HepG2 (cell line): ENCODE measurements at regions not wholly inside any gene's neighbourhood (a gene's known extent, or its start where the extent isn't known, plus 50 kb on each side); places are given as distances from the start of the nearest gene placed in this dataset.

Source experiments
- ATAC-seq: fragments of 200-7000 bp; cut with Tn5 transposase; 3 replicates; pipeline ENCODE4 v1.9.1; 2020; ENCODE audit warnings: mild to moderate bottlenecking, moderate library complexity
- BruUV-seq: library from RNA; stranded (reverse); fragments of 400-500 nt; replicated peaks from 2 replicates; lab custom pipeline; 2021; lab: Mats Ljungman, UMichigan
- CTCF ChIA-PET: fragments of 300-600 bp; formaldehyde crosslinking; extraction: SDS; loops from one replicate; lab custom pipeline; 2021; ENCODE audit warnings: low total read pairs, inconsistent platforms, low intra/inter-chr PET ratio; lab: Yijun Ruan, JAX
- POLR2A ChIA-PET: fragments of 350-600 bp; sonication (Branson Sonifier 250); formaldehyde crosslinking; loops from one replicate; lab custom pipeline; 2020; ENCODE audit warnings: antibody characterized with exemption, inconsistent platforms; lab: Yijun Ruan, JAX
- DNase-seq: peaks from one replicate; pipeline ENCODE4 v3.0.0-alpha.2; 2015; ENCODE audit warnings: low spot score
- FAIRE-seq: peaks from 3 replicates; lab custom pipeline; 2011; peaks lifted over from hg19 to GRCh38; lab: Jason Lieb, UNC
- H2AFZ ChIP-seq: one replicate; pipeline ENCODE4 v1.6.1; 2011; ENCODE audit warnings: low read length, inconsistent platforms
- H3K27ac ChIP-seq: fragments of 300-600 bp; 3 replicates; pipeline ENCODE4 v1.8.0; 2011; ENCODE audit warnings: mixed run types, mild to moderate bottlenecking, mixed read lengths, low read length, inconsistent platforms; ENCODE audit not compliant: insufficient read depth; ENCODE audit errors: extremely low read length
- H3K27me3 ChIP-seq, 2 experiments: fragments of 200-600 bp in 1 of 2; 2 replicates in 1 of 2; 3 replicates in 1 of 2; pipeline versions ENCODE4 v1.6.0 to v1.8.0; 2011; ENCODE audit warnings: low read length in 2 of 2, mild to moderate bottlenecking in 2 of 2, moderate library complexity in 2 of 2, inconsistent platforms in 1 of 2; ENCODE audit not compliant: insufficient read depth in 2 of 2, control insufficient read depth in 1 of 2
- H3K36me3 ChIP-seq, 2 experiments: fragments of 200-600 bp in 1 of 2; replicated peaks in 1 of 2; 2 replicates in 1 of 2; 3 replicates in 1 of 2; pipeline versions ENCODE4 v1.5.1 to v1.8.0; 2011; ENCODE audit warnings: low read length in 2 of 2, inconsistent platforms in 1 of 2; ENCODE audit not compliant: insufficient read depth in 2 of 2, control insufficient read depth in 1 of 2
- H3K4me1 ChIP-seq: 2 replicates; pipeline ENCODE4 v1.5.1; 2012; ENCODE audit warnings: low read length, inconsistent platforms; ENCODE audit not compliant: insufficient read depth
- H3K4me2 ChIP-seq: 2 replicates; pipeline ENCODE4 v1.6.0; 2011; ENCODE audit warnings: low read depth, low read length, inconsistent platforms
- H3K4me3 ChIP-seq, 3 experiments: fragments of 200-600 bp in 1 of 3; sonication (generic), shearing (Covaris generic) in 1 of 3; replicated peaks in 1 of 3; 2 replicates each; pipeline ENCODE4 v1.5.1; 2011 to 2016; ENCODE audit warnings: low read length in 3 of 3, inconsistent platforms in 2 of 3, low read depth in 2 of 3, mild to moderate bottlenecking in 2 of 3, control low read depth in 1 of 3, mixed read lengths in 1 of 3; ENCODE audit not compliant: insufficient read depth in 1 of 3
- H3K79me2 ChIP-seq: one replicate; pipeline ENCODE4 v1.6.1; 2011; ENCODE audit warnings: low read length, inconsistent platforms; ENCODE audit not compliant: insufficient read depth
- H3K9ac ChIP-seq: 2 replicates; pipeline ENCODE4 v1.6.0; 2011; ENCODE audit warnings: mild to moderate bottlenecking, low read depth, low read length, inconsistent platforms; ENCODE audit not compliant: insufficient read depth
- H3K9me3 ChIP-seq: 2 replicates; pipeline ENCODE4 v1.5.1; 2012; ENCODE audit warnings: mild to moderate bottlenecking, low read length
- H4K20me1 ChIP-seq: 2 replicates; pipeline ENCODE4 v1.6.0; 2011; ENCODE audit warnings: inconsistent platforms, mild to moderate bottlenecking, low read length, moderate library complexity; ENCODE audit not compliant: insufficient read depth
- CHD2 ChIP-seq: IDR thresholded peaks from 2 replicates; pipeline ENCODE4 v1.6.1; 2011; ENCODE audit warnings: low read depth, low read length, improper control_type of control experiment
- CTCF ChIP-seq: sonication (generic); formaldehyde crosslinking; IDR thresholded peaks from 2 replicates; pipeline ENCODE4 v1.5.0; 2020; ENCODE audit warnings: mild to moderate bottlenecking, missing genetic modification reagents, moderate library complexity
- FOXO4 ChIP-seq: sonication (generic); formaldehyde crosslinking; conservative IDR thresholded peaks from 2 replicates; pipeline ENCODE4 v1.8.1; 2023; ENCODE audit warnings: missing genetic modification reagents
- MEF2D ChIP-seq: sonication (generic); formaldehyde crosslinking; IDR thresholded peaks from 2 replicates; pipeline ENCODE4 v1.5.1; 2020; ENCODE audit warnings: mild to moderate bottlenecking, missing genetic modification reagents
- SMC3 ChIP-seq: IDR thresholded peaks from 2 replicates; pipeline ENCODE4 v1.6.1; 2011; ENCODE audit warnings: low read length, improper control_type of control experiment
- STAG1 ChIP-seq: sonication (generic); formaldehyde crosslinking; IDR thresholded peaks from 2 replicates; pipeline ENCODE4 v1.4.0; 2020; ENCODE audit warnings: missing genetic modification reagents
- WGBS: methylation state at CpG from one replicate; pipeline ENCODE4 v1.1.6; 2017; ENCODE audit warnings: low lambda C conversion rate; 5-methylcytosine and 5-hydroxymethylcytosine counted together
- in situ Hi-C: cut with HindIII; loops from 2 replicates; pipeline ENCODE4 v1.10.0; 2017; ENCODE audit warnings: low pct_unique_long_range_greater_than_20kb; ENCODE audit not compliant: extremely low pct_ligation_motif_present
- intact Hi-C: fragments of 100-400 bp; cut with micrococcal nuclease; formaldehyde crosslinking; loops from one replicate; pipeline ENCODE4 v1.10.0; 2022; ENCODE audit not compliant: unreplicated experiment

- ChIA-PET POLR2A (no interaction called here), CTCF (no interaction called here)
- Histone ChIP-seq H3K9me3 (no peaks in the 10 kb centered on the region), H4K20me1 (no peaks in the 10 kb centered on the region), H3K9ac (no peak overlapping the region), H3K4me3 (no peak overlapping the region), H3K4me1 (peaks cover 16% of the 10 kb centered on the region), H2AFZ (no peak overlapping the region), H3K79me2 (no peaks in the 10 kb centered on the region), H3K27me3 (no peaks in the 10 kb centered on the region), H3K4me2 (no peak overlapping the region), H3K36me3 (no peaks in the 10 kb centered on the region), H3K27ac (no peak overlapping the region)
- FAIRE-seq (no peak), DNase-seq (no peak), ATAC-seq (0 out of 3 replicates have a peak, but pooled peaks have one; percentile 35)
- TF ChIP-seq CTCF (CRISPR knock-in tag) (peak; percentile 55), SMC3 (peak; percentile 15; the same call in 1 of the 2 replicates), FOXO4 (CRISPR knock-in tag) (0 out of 2 replicates have a peak, but pooled peaks have one; percentile 58), STAG1 (CRISPR knock-in tag) (peak; percentile 63), CHD2 (no peak), MEF2D (CRISPR knock-in tag) (no peak)
- intact Hi-C loops (no loop called here), in situ Hi-C loops (no loop called here)
- no TSS peak for BruUV-seq
- 48% methylated on average over 3 of the region's 3 CpGs for WGBS
Measured at GRCh38 chr2:234751275-234751973, 200.4 kb upstream of the SH3BP4 start.
